Prostate gland (tissue), 2 donors: ENCODE measurements at regions not wholly inside any gene's neighbourhood (a gene's known extent, or its start where the extent isn't known, plus 50 kb on each side); places are given as distances from the start of the nearest gene placed in this dataset.

ENCODE experiments used
- CTCF ChIP-seq, 4 experiments: fragments of 200-600 bp in 2 of 4; fragments of 450-650 bp in 2 of 4; sonication (generic) in 2 of 4; IDR thresholded peaks; 1 replicate in 3 of 4; 2 replicates in 1 of 4; pipeline ENCODE4 v1.5.1; 2016 to 2019; ENCODE audit warnings: antibody characterized with exemption in 4 of 4, mild to moderate bottlenecking in 2 of 4, moderate library complexity in 2 of 4
- POLR2A ChIP-seq: fragments of 450-650 bp; IDR thresholded peaks from one replicate; pipeline ENCODE4 v1.6.1; 2016; ENCODE audit warnings: antibody characterized with exemption, mild to moderate bottlenecking

- TF ChIP-seq CTCF (IDR thresholded peaks at IDR 0.05), result no peak
- no peak for TF ChIP-seq POLR2A
Observed at GRCh38 chr1:221085701-221086375, 206.6 kb downstream of the HLX start.
